Fibroblast of pulmonary artery (primary cell): ENCODE measurements at regions not wholly inside any gene's neighbourhood (a gene's known extent, or its start where the extent isn't known, plus 50 kb on each side); places are given as distances from the start of the nearest gene placed in this dataset.
A peak's percentile ranks its signal among the peaks of the same experiment; 100 is the strongest.

Source experiments
- DNase-seq: peaks from one replicate; pipeline ENCODE4 v3.0.0-alpha.2; 2010; ENCODE audit warnings: low read depth
- H3K4me3 ChIP-seq: replicated peaks from 2 replicates; pipeline ENCODE4 v1.5.1; 2011; ENCODE audit warnings: low read depth, mild to moderate bottlenecking, control low read depth, low read length, moderate library complexity
- TF ChIP-seq, protein P1 (sequence below): IDR thresholded peaks from 2 replicates; pipeline ENCODE4 v1.5.1; 2011; ENCODE audit warnings: mild to moderate bottlenecking, control low read depth, low read length, inconsistent platforms; ENCODE audit errors: missing control alignments

DNA sequence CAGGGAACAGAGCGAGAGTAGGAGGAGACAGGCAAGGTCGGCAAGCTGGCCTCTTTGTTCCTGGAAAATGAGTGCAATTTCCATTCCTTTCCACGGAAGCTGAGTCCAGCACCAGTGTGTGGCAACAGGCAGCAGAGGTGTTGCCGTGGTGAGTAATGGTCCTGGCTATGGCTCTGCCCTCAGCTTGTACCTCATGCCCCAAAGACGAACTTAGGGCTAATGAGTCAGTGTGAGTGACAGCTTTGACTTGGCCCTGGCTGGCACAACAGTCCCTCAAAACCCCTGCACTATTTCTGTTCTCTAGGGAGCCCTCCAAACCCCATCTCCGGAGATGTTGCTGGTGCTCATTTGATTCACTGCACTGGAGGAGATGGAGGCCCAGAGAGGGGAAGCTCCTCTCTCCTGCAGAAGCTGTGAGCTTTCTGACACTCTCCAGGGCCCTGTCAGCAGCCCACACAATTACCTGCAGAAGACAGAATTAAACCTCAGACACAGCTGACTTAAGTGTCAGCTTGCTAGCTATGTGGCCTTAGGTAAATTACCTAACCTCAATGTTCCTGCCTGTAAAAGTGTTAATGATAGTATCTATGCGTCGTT, 129.9 kb downstream of the TMEM132E start:
- H3K4me3 ChIP-seq = no peak overlapping the region
- TF ChIP-seq, protein P1, sequence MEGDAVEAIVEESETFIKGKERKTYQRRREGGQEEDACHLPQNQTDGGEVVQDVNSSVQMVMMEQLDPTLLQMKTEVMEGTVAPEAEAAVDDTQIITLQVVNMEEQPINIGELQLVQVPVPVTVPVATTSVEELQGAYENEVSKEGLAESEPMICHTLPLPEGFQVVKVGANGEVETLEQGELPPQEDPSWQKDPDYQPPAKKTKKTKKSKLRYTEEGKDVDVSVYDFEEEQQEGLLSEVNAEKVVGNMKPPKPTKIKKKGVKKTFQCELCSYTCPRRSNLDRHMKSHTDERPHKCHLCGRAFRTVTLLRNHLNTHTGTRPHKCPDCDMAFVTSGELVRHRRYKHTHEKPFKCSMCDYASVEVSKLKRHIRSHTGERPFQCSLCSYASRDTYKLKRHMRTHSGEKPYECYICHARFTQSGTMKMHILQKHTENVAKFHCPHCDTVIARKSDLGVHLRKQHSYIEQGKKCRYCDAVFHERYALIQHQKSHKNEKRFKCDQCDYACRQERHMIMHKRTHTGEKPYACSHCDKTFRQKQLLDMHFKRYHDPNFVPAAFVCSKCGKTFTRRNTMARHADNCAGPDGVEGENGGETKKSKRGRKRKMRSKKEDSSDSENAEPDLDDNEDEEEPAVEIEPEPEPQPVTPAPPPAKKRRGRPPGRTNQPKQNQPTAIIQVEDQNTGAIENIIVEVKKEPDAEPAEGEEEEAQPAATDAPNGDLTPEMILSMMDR = no peak
- no peak for DNase-seq

- H3K4me3 ChIP-seq = no peak overlapping the region
- DNase-seq = peak; percentile 25
- TF ChIP-seq, protein P1 = no peak
These were observed 126.6 kb downstream of the TMEM132E start for GRCh38 chr17:34706029-34706428.

GRCh38 chr17:34703533-34703932, 124.2 kb downstream of the TMEM132E start:
- peak; percentile 54 for DNase-seq
- TF ChIP-seq, protein P1 = no peak
- H3K4me3 ChIP-seq = no peak overlapping the region

DNA sequence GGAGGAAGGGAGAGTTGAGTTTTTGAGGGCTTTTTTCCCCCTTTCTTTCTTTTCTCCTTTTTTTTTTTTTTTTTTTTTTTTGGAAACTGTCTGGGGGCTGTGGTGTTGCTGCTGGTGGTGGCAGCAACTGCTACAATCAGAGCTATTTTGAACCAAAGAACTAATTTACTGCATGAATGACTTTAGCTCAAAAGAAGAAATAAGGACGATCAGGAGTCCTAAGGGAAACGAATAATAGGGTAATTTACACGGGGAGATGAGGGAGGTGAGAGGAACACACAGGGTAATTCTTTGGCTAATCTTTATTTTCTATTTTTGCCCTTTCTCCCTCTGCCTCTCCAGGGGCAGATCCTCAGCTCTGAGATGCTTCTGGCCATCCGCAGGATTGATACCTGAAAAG, 119.8 kb downstream of the TMEM132E start:
- TF ChIP-seq, protein P1 = no peak
- H3K4me3 ChIP-seq = no peak overlapping the region
- no peak for DNase-seq

- H3K4me3 ChIP-seq = no peak overlapping the region
- TF ChIP-seq, protein P1 = no peak
- DNase-seq = no peak
These were observed 113.5 kb downstream of the TMEM132E start for GRCh38 chr17:34692920-34693319.
